Panc1 (cell line): ENCODE measurements at regions not wholly inside any gene's neighbourhood (a gene's known extent, or its start where the extent isn't known, plus 50 kb on each side); places are given as distances from the start of the nearest gene placed in this dataset.

Experiments used
- CTCF ChIP-seq: fragments of 450-650 bp; IDR thresholded peaks from 2 replicates; pipeline ENCODE4 v1.5.1; 2017; ENCODE audit warnings: mild to moderate bottlenecking
- POLR2AphosphoS5 ChIP-seq: IDR thresholded peaks from 2 replicates; pipeline ENCODE4 v1.6.1; 2012; ENCODE audit warnings: mild to moderate bottlenecking, low read depth, low read length, moderate library complexity
- TCF7L2 ChIP-seq: IDR thresholded peaks from 2 replicates; pipeline ENCODE4 v1.6.1; 2011; ENCODE audit warnings: mild to moderate bottlenecking, low read depth, low read length, inconsistent platforms

GRCh38 chr2:44880125-44880483, 61.4 kb upstream of the SIX3 start:
- TF ChIP-seq CTCF: no peak
- no peak for TF ChIP-seq TCF7L2
- TF ChIP-seq POLR2AphosphoS5: no peak
